ENCODE measurements at regions not wholly inside any gene's neighbourhood (a gene's known extent, or its start where the extent isn't known, plus 50 kb on each side); places are given as distances from the start of the nearest gene placed in this dataset.

DNA sequence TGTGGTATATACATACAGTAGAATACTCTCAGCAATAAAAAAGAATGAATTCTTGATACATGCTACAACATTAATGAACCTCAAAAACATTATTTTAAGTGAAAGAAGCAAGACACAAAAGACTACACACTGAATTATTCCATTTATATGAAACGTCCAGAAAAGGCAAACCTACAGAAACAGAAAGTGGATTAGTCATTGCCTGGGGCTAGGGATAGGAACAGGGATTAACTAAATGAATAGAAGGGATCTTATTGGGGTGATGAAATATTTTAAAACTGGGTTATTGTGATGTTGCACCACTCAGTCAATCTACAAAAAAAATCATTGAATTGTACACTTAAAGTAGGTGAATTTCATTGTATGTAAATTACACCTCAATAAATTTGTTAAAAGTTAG lies 326.7 kb downstream of the PIK3R1 start:
- Histone ChIP-seq H3K9me3 (ENCODE audit: severe bottlenecking) (no peaks in the 10 kb centered on the region), H3K36me3 (ENCODE audit: low read depth) (no peaks in the 10 kb centered on the region), H3K27me3 (ENCODE audit: insufficient read depth, poor library complexity, severe bottlenecking) (no peaks in the 10 kb centered on the region), H3K4me3 (ENCODE audit: severe bottlenecking) (no peak overlapping the region), H3K27ac (ENCODE audit: poor library complexity, severe bottlenecking) (peak overlapping the region; percentile 19), H3K4me1 (ENCODE audit: insufficient read depth, poor library complexity, severe bottlenecking) (peaks cover 37% of the 10 kb centered on the region)
- peak; percentile 38; the same call in 2 of the 3 replicates for ATAC-seq (ENCODE audit: low read depth)
- DNase-seq (ENCODE audit: low spot score), result no peak
- TF ChIP-seq, protein P1, sequence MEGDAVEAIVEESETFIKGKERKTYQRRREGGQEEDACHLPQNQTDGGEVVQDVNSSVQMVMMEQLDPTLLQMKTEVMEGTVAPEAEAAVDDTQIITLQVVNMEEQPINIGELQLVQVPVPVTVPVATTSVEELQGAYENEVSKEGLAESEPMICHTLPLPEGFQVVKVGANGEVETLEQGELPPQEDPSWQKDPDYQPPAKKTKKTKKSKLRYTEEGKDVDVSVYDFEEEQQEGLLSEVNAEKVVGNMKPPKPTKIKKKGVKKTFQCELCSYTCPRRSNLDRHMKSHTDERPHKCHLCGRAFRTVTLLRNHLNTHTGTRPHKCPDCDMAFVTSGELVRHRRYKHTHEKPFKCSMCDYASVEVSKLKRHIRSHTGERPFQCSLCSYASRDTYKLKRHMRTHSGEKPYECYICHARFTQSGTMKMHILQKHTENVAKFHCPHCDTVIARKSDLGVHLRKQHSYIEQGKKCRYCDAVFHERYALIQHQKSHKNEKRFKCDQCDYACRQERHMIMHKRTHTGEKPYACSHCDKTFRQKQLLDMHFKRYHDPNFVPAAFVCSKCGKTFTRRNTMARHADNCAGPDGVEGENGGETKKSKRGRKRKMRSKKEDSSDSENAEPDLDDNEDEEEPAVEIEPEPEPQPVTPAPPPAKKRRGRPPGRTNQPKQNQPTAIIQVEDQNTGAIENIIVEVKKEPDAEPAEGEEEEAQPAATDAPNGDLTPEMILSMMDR (IDR thresholded peaks at IDR 0.05; ENCODE audit: poor library complexity, severe bottlenecking), result no peak

DNA sequence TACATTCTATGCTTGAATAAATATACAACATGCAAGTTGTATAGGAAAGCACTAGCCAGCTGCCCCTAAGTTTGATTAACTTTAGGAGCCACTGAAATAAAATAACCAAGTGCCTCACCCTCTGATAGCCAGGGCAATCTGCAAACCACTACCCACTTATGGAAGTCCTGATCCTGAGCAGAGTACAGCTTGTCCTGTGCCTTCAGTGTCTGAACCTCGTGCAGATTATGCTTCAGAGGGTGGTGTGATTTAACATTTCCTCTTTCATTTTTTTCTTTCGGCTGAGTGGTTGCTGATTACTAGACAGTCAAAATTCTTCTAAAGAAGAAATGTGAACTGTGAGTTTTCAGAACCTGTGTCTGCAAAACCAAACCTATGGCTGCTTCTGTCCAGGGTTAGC lies 327.7 kb downstream of the PIK3R1 start:
- no peak overlapping the region for H3K4me3 ChIP-seq (ENCODE audit: severe bottlenecking)
- ATAC-seq (ENCODE audit: low read depth) (no peak), DNase-seq (ENCODE audit: low spot score) (no peak)
- H3K4me1 ChIP-seq (ENCODE audit: insufficient read depth, poor library complexity, severe bottlenecking), result peaks cover 37% of the 10 kb centered on the region
- TF ChIP-seq, protein P1 (IDR thresholded peaks at IDR 0.05; ENCODE audit: poor library complexity, severe bottlenecking), result no peak
- no peaks in the 10 kb centered on the region for H3K36me3 ChIP-seq (ENCODE audit: low read depth)
- H3K9me3 ChIP-seq (ENCODE audit: severe bottlenecking), result no peaks in the 10 kb centered on the region
- no peaks in the 10 kb centered on the region for H3K27me3 ChIP-seq (ENCODE audit: insufficient read depth, poor library complexity, severe bottlenecking)
- H3K27ac ChIP-seq (ENCODE audit: poor library complexity, severe bottlenecking), result peak overlapping the region; percentile 41

- no peaks in the 10 kb centered on the region for H3K36me3 ChIP-seq (ENCODE audit: low read depth)
- H3K4me1 ChIP-seq (ENCODE audit: insufficient read depth, poor library complexity, severe bottlenecking), result peaks cover 42% of the 10 kb centered on the region
- no peaks in the 10 kb centered on the region for H3K27me3 ChIP-seq (ENCODE audit: insufficient read depth, poor library complexity, severe bottlenecking)
- ATAC-seq (ENCODE audit: low read depth) (peak; percentile 5; the same call in 2 of the 3 replicates), DNase-seq (ENCODE audit: low spot score) (no peak)
- TF ChIP-seq, protein P1 (IDR thresholded peaks at IDR 0.05; ENCODE audit: poor library complexity, severe bottlenecking), result no peak
- no peak overlapping the region for H3K4me3 ChIP-seq (ENCODE audit: severe bottlenecking)
- no peaks in the 10 kb centered on the region for H3K9me3 ChIP-seq (ENCODE audit: severe bottlenecking)
- peak overlapping the region; percentile 41 for H3K27ac ChIP-seq (ENCODE audit: poor library complexity, severe bottlenecking)
These were observed 328.6 kb downstream of the PIK3R1 start for GRCh38 chr5:68544091-68544647.

DNA sequence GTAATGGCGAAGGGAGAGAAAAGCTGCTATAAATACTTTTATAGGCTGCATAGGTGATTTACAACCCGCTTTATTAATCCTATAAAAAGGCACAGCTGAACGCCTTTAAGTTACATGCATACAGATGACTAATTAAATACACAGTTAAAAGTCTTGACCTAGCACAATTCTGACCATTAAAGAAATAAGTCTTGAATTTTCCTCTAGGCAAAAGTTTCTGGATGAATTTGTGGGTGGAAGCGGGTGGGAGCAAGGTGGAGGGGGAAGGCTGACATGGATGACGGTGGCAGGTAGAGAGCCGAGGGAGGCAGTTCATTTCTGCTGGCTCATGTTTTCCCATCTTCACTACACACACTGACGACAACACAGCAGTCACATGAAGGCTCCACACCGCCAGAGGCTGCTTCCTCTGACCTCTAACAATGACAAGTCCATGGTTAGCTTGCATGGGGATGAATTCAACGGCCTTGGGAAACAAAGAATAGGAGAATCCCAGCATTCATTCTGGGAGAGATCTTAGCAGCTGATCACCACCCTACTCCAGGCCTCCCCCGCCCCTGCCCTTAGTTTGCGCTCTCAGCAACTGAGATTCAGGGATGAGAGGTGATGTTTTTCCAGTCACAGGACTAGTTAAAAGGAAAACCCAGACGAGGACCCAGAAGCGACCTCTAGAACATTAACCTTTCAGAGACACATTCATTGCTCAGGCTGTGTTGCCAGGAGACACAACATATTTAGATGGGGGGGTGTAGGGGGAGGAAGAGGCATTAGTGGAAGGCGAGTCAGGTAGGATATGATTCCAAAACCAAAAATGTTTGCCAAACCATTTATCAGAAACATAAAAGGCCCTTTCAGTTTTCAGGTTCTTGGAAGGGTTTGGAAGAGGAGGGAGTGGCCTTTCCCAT lies 329.3 kb downstream of the PIK3R1 start:
- no peaks in the 10 kb centered on the region for H3K36me3 ChIP-seq (ENCODE audit: low read depth)
- TF ChIP-seq, protein P1 (IDR thresholded peaks at IDR 0.05; ENCODE audit: poor library complexity, severe bottlenecking), result no peak
- peaks cover 50% of the 10 kb centered on the region for H3K4me1 ChIP-seq (ENCODE audit: insufficient read depth, poor library complexity, severe bottlenecking)
- ATAC-seq (ENCODE audit: low read depth) (peak; percentile 51), DNase-seq (ENCODE audit: low spot score) (no peak)
- no peaks in the 10 kb centered on the region for H3K9me3 ChIP-seq (ENCODE audit: severe bottlenecking)
- H3K27me3 ChIP-seq (ENCODE audit: insufficient read depth, poor library complexity, severe bottlenecking), result no peaks in the 10 kb centered on the region
- H3K27ac ChIP-seq (ENCODE audit: poor library complexity, severe bottlenecking), result peak overlapping the region; percentile 41
- no peak overlapping the region for H3K4me3 ChIP-seq (ENCODE audit: severe bottlenecking)
